Neural cell (in vitro differentiated cells): ENCODE measurements at regions not wholly inside any gene's neighbourhood (a gene's known extent, or its start where the extent isn't known, plus 50 kb on each side); places are given as distances from the start of the nearest gene placed in this dataset.

Experiments used
- H2AFZ ChIP-seq: fragments of 200-600, 300-800 bp; sonication (generic), shearing (Covaris generic); 2 replicates; pipeline ENCODE4 v1.6.0; 2014; ENCODE audit warnings: low read depth, mild to moderate bottlenecking, antibody characterized with exemption, low read length, moderate library complexity
- H3F3A ChIP-seq: fragments of 200-600 bp; shearing (Covaris generic); 2 replicates; pipeline ENCODE4 v1.6.1; 2016; ENCODE audit warnings: mild to moderate bottlenecking, moderate library complexity, mixed read lengths, antibody characterized with exemption, low read length; ENCODE audit not compliant: insufficient read depth, poor library complexity, severe bottlenecking
- H3K27ac ChIP-seq: fragments of 200-600, 300-800 bp; sonication (generic), shearing (Covaris generic); 2 replicates; pipeline ENCODE4 v1.5.1; 2014; ENCODE audit warnings: mild to moderate bottlenecking, low read length, moderate library complexity
- H3K27me3 ChIP-seq: fragments of 300-800, 200-600 bp; sonication (generic), shearing (Covaris generic); 2 replicates; pipeline ENCODE4 v1.6.0; 2014; ENCODE audit warnings: mild to moderate bottlenecking, low read depth, low read length, moderate library complexity; ENCODE audit not compliant: insufficient read depth
- H3K36me3 ChIP-seq: fragments of 300-800, 200-600 bp; sonication (generic), shearing (Covaris generic); 2 replicates; pipeline ENCODE4 v1.5.1; 2014; ENCODE audit warnings: mild to moderate bottlenecking, antibody characterized with exemption, low read length, moderate library complexity; ENCODE audit not compliant: insufficient read depth
- H3K4me2 ChIP-seq: fragments of 300-800, 200-600 bp; sonication (generic), shearing (Covaris generic); 2 replicates; pipeline ENCODE4 v1.6.0; 2014; ENCODE audit warnings: mild to moderate bottlenecking, low read length
- H3K4me3 ChIP-seq: fragments of 300-800, 200-600 bp; sonication (generic), shearing (Covaris generic); 2 replicates; pipeline ENCODE4 v1.5.1; 2014; ENCODE audit warnings: mild to moderate bottlenecking, low read length, moderate library complexity
- H3K79me2 ChIP-seq: fragments of 200-600 bp; shearing (Covaris generic); replicated peaks from 2 replicates; pipeline ENCODE4 v1.6.0; 2014; ENCODE audit warnings: mild to moderate bottlenecking, low read length, moderate library complexity; ENCODE audit not compliant: insufficient read depth
- H3K9ac ChIP-seq: fragments of 300-800, 200-600 bp; sonication (generic), shearing (Covaris generic); 2 replicates; pipeline ENCODE4 v1.6.1; 2016; ENCODE audit warnings: mild to moderate bottlenecking, low read length, mixed read lengths
- H3K9me2 ChIP-seq: fragments of 200-600 bp; shearing (Covaris generic); 2 replicates; pipeline ENCODE4 v1.6.1; 2016; ENCODE audit warnings: mild to moderate bottlenecking, low read length, mixed read lengths; ENCODE audit not compliant: insufficient read depth
- H3K9me3 ChIP-seq: fragments of 200-600, 300-800 bp; sonication (generic), shearing (Covaris generic); 2 replicates; pipeline ENCODE4 v1.6.1; 2016; ENCODE audit warnings: mild to moderate bottlenecking, mixed run types, low read length, moderate library complexity, mixed read lengths
- H4K20me1 ChIP-seq: fragments of 200-600 bp; shearing (Covaris generic); 2 replicates; pipeline ENCODE4 v1.6.1; 2016; ENCODE audit warnings: mild to moderate bottlenecking, mixed run types; ENCODE audit not compliant: insufficient read depth
- CTCF ChIP-seq: fragments of 450-650 bp; IDR thresholded peaks from 2 replicates; pipeline ENCODE4 v1.5.1; 2014; ENCODE audit warnings: antibody characterized with exemption, mild to moderate bottlenecking, moderate library complexity; ENCODE audit not compliant: poor library complexity, severe bottlenecking
- EP300 ChIP-seq: fragments of 450-650 bp; conservative IDR thresholded peaks from 2 replicates; pipeline ENCODE4 v1.6.1; 2014; ENCODE audit warnings: antibody characterized with exemption, mild to moderate bottlenecking, moderate library complexity; ENCODE audit not compliant: poor library complexity, severe bottlenecking
- EZH2 ChIP-seq: fragments of 200-600, 300-800 bp; shearing (Covaris generic), sonication (generic); IDR thresholded peaks from 2 replicates; pipeline ENCODE4 v1.6.1; 2014; ENCODE audit warnings: antibody characterized with exemption, low read length, borderline replicate concordance, mild to moderate bottlenecking; ENCODE audit not compliant: insufficient read depth, poor library complexity, severe bottlenecking
- MXI1 ChIP-seq: fragments of 450-650 bp; conservative IDR thresholded peaks from 2 replicates; pipeline ENCODE4 v1.6.1; 2014; ENCODE audit warnings: antibody characterized with exemption, mild to moderate bottlenecking; ENCODE audit not compliant: poor library complexity, severe bottlenecking
- POLR2AphosphoS5 ChIP-seq: IDR thresholded peaks from 2 replicates; pipeline ENCODE4 v1.6.1; 2012
- RAD21 ChIP-seq: fragments of 450-650 bp; conservative IDR thresholded peaks from 2 replicates; pipeline ENCODE4 v1.6.1; 2014; ENCODE audit warnings: antibody characterized with exemption, mild to moderate bottlenecking, moderate library complexity
- REST ChIP-seq: IDR thresholded peaks from 2 replicates; pipeline ENCODE4 v1.6.1; 2012; ENCODE audit warnings: borderline replicate concordance
- SMC3 ChIP-seq: fragments of 450-650 bp; conservative IDR thresholded peaks from 2 replicates; pipeline ENCODE4 v1.6.1; 2014; ENCODE audit warnings: antibody characterized with exemption, mild to moderate bottlenecking, moderate library complexity; ENCODE audit not compliant: poor library complexity
- TAF1 ChIP-seq: IDR thresholded peaks from 2 replicates; pipeline ENCODE4 v1.6.1; 2012; ENCODE audit warnings: low read depth

- Histone ChIP-seq H2AFZ (no peak overlapping the region), H3K9me3 (no peaks in the 10 kb centered on the region), H3K4me3 (no peak overlapping the region), H3K4me2 (no peak overlapping the region), H3K27me3 (no peaks in the 10 kb centered on the region), H3K9ac (no peak overlapping the region), H4K20me1 (no peaks in the 10 kb centered on the region), H3F3A (no peaks in the 10 kb centered on the region), H3K36me3 (no peaks in the 10 kb centered on the region), H3K9me2 (no peaks in the 10 kb centered on the region), H3K27ac (no peak overlapping the region), H3K79me2 (no peaks in the 10 kb centered on the region)
- no peak for TF ChIP-seq TAF1
- no peak for TF ChIP-seq MXI1
- TF ChIP-seq RAD21 = no peak
- no peak for TF ChIP-seq POLR2AphosphoS5
- no peak for TF ChIP-seq EZH2
- no peak for TF ChIP-seq CTCF
- TF ChIP-seq EP300 = no peak
- TF ChIP-seq REST = no peak
- TF ChIP-seq SMC3 = no peak
Observed at GRCh38 chr6:71209626-71210025, 79.0 kb upstream of the OGFRL1 start.

- no peak overlapping the region for H3K4me2 ChIP-seq
- H3K79me2 ChIP-seq = no peaks in the 10 kb centered on the region
- H3K27ac ChIP-seq = no peak overlapping the region
- no peaks in the 10 kb centered on the region for H3K9me2 ChIP-seq
- no peak overlapping the region for H2AFZ ChIP-seq
- no peak overlapping the region for H3K4me3 ChIP-seq
- TF ChIP-seq POLR2AphosphoS5 = no peak
- TF ChIP-seq TAF1 = no peak
- no peak for TF ChIP-seq CTCF
- TF ChIP-seq SMC3 = no peak
- TF ChIP-seq EP300 = no peak
- no peak for TF ChIP-seq MXI1
- TF ChIP-seq RAD21 = no peak
- no peak for TF ChIP-seq REST
- TF ChIP-seq EZH2 = no peak
- no peaks in the 10 kb centered on the region for H3K27me3 ChIP-seq
- H3F3A ChIP-seq = no peaks in the 10 kb centered on the region
- H4K20me1 ChIP-seq = no peaks in the 10 kb centered on the region
- no peaks in the 10 kb centered on the region for H3K9me3 ChIP-seq
- no peak overlapping the region for H3K9ac ChIP-seq
- no peaks in the 10 kb centered on the region for H3K36me3 ChIP-seq
Observed at GRCh38 chr6:71211799-71212198, 76.8 kb upstream of the OGFRL1 start.
